GM12878 (cell line): ENCODE measurements at regions not wholly inside any gene's neighbourhood (a gene's known extent, or its start where the extent isn't known, plus 50 kb on each side); places are given as distances from the start of the nearest gene placed in this dataset.

Experiments used
- CHD1 ChIP-seq: IDR thresholded peaks from 2 replicates; pipeline ENCODE4 v1.6.1; 2012; ENCODE audit warnings: low read depth, low read length, improper control_type of control experiment
- JUND ChIP-seq: IDR thresholded peaks from 2 replicates; pipeline ENCODE4 v1.6.1; 2012; ENCODE audit warnings: low read depth, mild to moderate bottlenecking, low read length, improper control_type of control experiment, moderate library complexity
- MAX ChIP-seq: IDR thresholded peaks from 2 replicates; pipeline ENCODE4 v1.6.1; 2012; ENCODE audit warnings: low read depth, low read length, improper control_type of control experiment
- NBN ChIP-seq: fragments of 450-650 bp; IDR thresholded peaks from 2 replicates; pipeline ENCODE4 v1.6.1; 2016
- NR2F1 ChIP-seq: fragments of 450-650 bp; conservative IDR thresholded peaks from 2 replicates; pipeline ENCODE4 v1.6.1; 2017; ENCODE audit warnings: mild to moderate bottlenecking
- NRF1 ChIP-seq: conservative IDR thresholded peaks from 2 replicates; pipeline ENCODE4 v1.6.1; 2011; ENCODE audit warnings: mild to moderate bottlenecking, low read depth, low read length, improper control_type of control experiment
- PBX3 ChIP-seq: IDR thresholded peaks from 2 replicates; pipeline ENCODE4 v1.6.1; 2011; ENCODE audit warnings: mild to moderate bottlenecking, low read depth, low read length, moderate library complexity; ENCODE audit not compliant: insufficient replicate concordance
- POLR2AphosphoS2 ChIP-seq: IDR thresholded peaks from 2 replicates; pipeline ENCODE4 v1.6.1; 2011; ENCODE audit warnings: low read depth, mild to moderate bottlenecking, low read length, improper control_type of control experiment, moderate library complexity
- RBBP5 ChIP-seq: fragments of 200-600 bp; sonication (generic); conservative IDR thresholded peaks from 2 replicates; pipeline ENCODE4 v1.6.1; 2016
- STAT3 ChIP-seq: IDR thresholded peaks from 2 replicates; pipeline ENCODE4 v1.6.1; 2011; ENCODE audit warnings: low read depth, low read length, improper control_type of control experiment
- TAF1 ChIP-seq: IDR thresholded peaks from 2 replicates; pipeline ENCODE4 v1.6.1; 2011; ENCODE audit warnings: mild to moderate bottlenecking, low read depth, low read length, borderline replicate concordance
- TF ChIP-seq, protein P1 (sequence below), 3 experiments: IDR thresholded peaks in 2 of 3; conservative IDR thresholded peaks in 1 of 3; 2 replicates each; pipeline ENCODE4 v1.5.1; 2011; ENCODE audit warnings: low read depth in 3 of 3, low read length in 3 of 3, mild to moderate bottlenecking in 3 of 3, control low read depth in 2 of 3, moderate library complexity in 2 of 3, inconsistent platforms in 1 of 3, mixed read lengths in 1 of 3; ENCODE audit not compliant: control insufficient read depth in 2 of 3, insufficient read depth in 1 of 3; ENCODE audit errors: extremely low read depth in 1 of 3
- TF ChIP-seq, protein P2 (sequence below): IDR thresholded peaks from 2 replicates; pipeline ENCODE4 v1.6.1; 2011; ENCODE audit warnings: low read depth, mild to moderate bottlenecking, low read length, moderate library complexity, borderline replicate concordance; ENCODE audit errors: extremely low read depth
- TF ChIP-seq, protein P3 (sequence below): IDR thresholded peaks from 2 replicates; pipeline ENCODE4 v1.6.1; 2012; ENCODE audit warnings: mild to moderate bottlenecking, low read depth, low read length

DNA sequence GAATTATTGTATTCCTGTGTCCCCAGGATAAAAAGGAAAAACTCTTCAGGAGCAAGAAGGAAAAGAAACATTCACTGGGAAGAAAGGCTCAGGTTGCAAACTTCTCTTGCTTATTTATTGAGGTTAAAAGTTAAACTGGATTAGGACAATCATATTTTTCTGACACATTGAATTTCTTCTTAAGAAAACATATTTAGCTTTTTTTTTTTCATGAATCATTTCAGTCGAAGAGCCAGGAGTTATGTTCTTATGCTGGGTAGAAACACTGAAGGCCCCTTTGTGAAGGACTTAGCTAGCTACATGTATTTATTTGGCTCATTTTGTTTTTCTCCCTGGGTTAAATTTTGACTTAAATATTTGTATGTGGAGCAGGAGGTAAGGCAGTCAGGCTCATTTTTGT, 434.0 kb downstream of the KLF5 start:
- no peak for TF ChIP-seq RBBP5
- no peak for TF ChIP-seq STAT3
- TF ChIP-seq, protein P1, sequence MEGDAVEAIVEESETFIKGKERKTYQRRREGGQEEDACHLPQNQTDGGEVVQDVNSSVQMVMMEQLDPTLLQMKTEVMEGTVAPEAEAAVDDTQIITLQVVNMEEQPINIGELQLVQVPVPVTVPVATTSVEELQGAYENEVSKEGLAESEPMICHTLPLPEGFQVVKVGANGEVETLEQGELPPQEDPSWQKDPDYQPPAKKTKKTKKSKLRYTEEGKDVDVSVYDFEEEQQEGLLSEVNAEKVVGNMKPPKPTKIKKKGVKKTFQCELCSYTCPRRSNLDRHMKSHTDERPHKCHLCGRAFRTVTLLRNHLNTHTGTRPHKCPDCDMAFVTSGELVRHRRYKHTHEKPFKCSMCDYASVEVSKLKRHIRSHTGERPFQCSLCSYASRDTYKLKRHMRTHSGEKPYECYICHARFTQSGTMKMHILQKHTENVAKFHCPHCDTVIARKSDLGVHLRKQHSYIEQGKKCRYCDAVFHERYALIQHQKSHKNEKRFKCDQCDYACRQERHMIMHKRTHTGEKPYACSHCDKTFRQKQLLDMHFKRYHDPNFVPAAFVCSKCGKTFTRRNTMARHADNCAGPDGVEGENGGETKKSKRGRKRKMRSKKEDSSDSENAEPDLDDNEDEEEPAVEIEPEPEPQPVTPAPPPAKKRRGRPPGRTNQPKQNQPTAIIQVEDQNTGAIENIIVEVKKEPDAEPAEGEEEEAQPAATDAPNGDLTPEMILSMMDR (IDR thresholded peaks at IDR 0.05 in 2 of 3, conservative IDR thresholded peaks at IDR 0.05 in 1 of 3; ENCODE audit: control insufficient read depth in 2 of 3, extremely low read depth in 1 of 3, insufficient read depth in 1 of 3, low read depth in 3 of 3, low read length in 3 of 3): no peak
- TF ChIP-seq, protein P2, sequence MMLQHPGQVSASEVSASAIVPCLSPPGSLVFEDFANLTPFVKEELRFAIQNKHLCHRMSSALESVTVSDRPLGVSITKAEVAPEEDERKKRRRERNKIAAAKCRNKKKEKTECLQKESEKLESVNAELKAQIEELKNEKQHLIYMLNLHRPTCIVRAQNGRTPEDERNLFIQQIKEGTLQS: no peak
- TF ChIP-seq TAF1: no peak
- no peak for TF ChIP-seq NBN
- TF ChIP-seq NRF1: no peak
- TF ChIP-seq NR2F1: no peak
- no peak for TF ChIP-seq MAX
- no peak for TF ChIP-seq CHD1
- TF ChIP-seq, protein P3, sequence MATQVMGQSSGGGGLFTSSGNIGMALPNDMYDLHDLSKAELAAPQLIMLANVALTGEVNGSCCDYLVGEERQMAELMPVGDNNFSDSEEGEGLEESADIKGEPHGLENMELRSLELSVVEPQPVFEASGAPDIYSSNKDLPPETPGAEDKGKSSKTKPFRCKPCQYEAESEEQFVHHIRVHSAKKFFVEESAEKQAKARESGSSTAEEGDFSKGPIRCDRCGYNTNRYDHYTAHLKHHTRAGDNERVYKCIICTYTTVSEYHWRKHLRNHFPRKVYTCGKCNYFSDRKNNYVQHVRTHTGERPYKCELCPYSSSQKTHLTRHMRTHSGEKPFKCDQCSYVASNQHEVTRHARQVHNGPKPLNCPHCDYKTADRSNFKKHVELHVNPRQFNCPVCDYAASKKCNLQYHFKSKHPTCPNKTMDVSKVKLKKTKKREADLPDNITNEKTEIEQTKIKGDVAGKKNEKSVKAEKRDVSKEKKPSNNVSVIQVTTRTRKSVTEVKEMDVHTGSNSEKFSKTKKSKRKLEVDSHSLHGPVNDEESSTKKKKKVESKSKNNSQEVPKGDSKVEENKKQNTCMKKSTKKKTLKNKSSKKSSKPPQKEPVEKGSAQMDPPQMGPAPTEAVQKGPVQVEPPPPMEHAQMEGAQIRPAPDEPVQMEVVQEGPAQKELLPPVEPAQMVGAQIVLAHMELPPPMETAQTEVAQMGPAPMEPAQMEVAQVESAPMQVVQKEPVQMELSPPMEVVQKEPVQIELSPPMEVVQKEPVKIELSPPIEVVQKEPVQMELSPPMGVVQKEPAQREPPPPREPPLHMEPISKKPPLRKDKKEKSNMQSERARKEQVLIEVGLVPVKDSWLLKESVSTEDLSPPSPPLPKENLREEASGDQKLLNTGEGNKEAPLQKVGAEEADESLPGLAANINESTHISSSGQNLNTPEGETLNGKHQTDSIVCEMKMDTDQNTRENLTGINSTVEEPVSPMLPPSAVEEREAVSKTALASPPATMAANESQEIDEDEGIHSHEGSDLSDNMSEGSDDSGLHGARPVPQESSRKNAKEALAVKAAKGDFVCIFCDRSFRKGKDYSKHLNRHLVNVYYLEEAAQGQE: no peak
- TF ChIP-seq POLR2AphosphoS2: no peak
- TF ChIP-seq JUND: no peak
- TF ChIP-seq PBX3: no peak
